Naive thymus-derived CD8-positive, alpha-beta T cell (primary cell): ENCODE measurements at regions not wholly inside any gene's neighbourhood (a gene's known extent, or its start where the extent isn't known, plus 50 kb on each side); places are given as distances from the start of the nearest gene placed in this dataset.
A peak's percentile ranks its signal among the peaks of the same experiment; 100 is the strongest.

Experiments used
- ATAC-seq, 2 donors: fragments of 150-1000 bp; cut with Tn5 transposase in 1 of 2; sonication (Bioruptor Pico), chemical (Tn5 transposase) in 1 of 2; 1 replicate in 1 of 2; 2 replicates in 1 of 2; pipeline ENCODE4 v1.10.0; 2021; ENCODE audit warnings: mild to moderate bottlenecking in 2 of 2, moderate library complexity in 2 of 2
- POLR2A ChIA-PET: fragments of 350-600 bp; sonication (Branson Sonifier 250); formaldehyde crosslinking; loops from one replicate; lab custom pipeline; 2021; ENCODE audit warnings: antibody characterized with exemption; lab: Charles Lee
- DNase-seq, 10 donors: peaks; one replicate each; pipeline versions ENCODE4 v3.0.0 to v3.0.0-alpha.2; 2020 to 2022
- H3K27ac Mint-ChIP-seq, 10 donors: one replicate each; pipeline ENCODE4 v1.8.0; 2020 to 2022; ENCODE audit warnings: mild to moderate bottlenecking in 10 of 10, mixed read lengths in 10 of 10, moderate library complexity in 4 of 10, inconsistent platforms in 1 of 10
- H3K27me3 Mint-ChIP-seq, 5 donors: one replicate each; pipeline ENCODE4 v1.8.0; 2021 to 2022; ENCODE audit warnings: mixed read lengths in 5 of 5
- H3K36me3 Mint-ChIP-seq, 3 donors: one replicate each; pipeline ENCODE4 v1.8.0; 2020 to 2022; ENCODE audit warnings: mixed read lengths in 3 of 3, mild to moderate bottlenecking in 2 of 3, inconsistent platforms in 1 of 3
- H3K4me1 Mint-ChIP-seq, 4 donors: one replicate each; pipeline ENCODE4 v1.8.0; 2021 to 2022; ENCODE audit warnings: mixed read lengths in 4 of 4
- H3K4me3 Mint-ChIP-seq, 10 donors: one replicate each; pipeline ENCODE4 v1.8.0; 2020 to 2022; ENCODE audit warnings: mild to moderate bottlenecking in 10 of 10, mixed read lengths in 10 of 10, moderate library complexity in 6 of 10, inconsistent platforms in 1 of 10
- H3K9me3 Mint-ChIP-seq, 9 donors: one replicate each; pipeline ENCODE4 v1.8.0; 2020 to 2022; ENCODE audit warnings: mixed read lengths in 9 of 9, mild to moderate bottlenecking in 3 of 9, inconsistent platforms in 1 of 9, moderate library complexity in 1 of 9

- no peak overlapping the region for H3K27ac Mint-ChIP-seq
- ATAC-seq (no peak), DNase-seq (peak in 2 of 10 donors; percentile 12 to 51)
- H3K9me3 Mint-ChIP-seq, result no peaks in the 10 kb centered on the region
- H3K36me3 Mint-ChIP-seq, result no peaks in the 10 kb centered on the region
- no peaks in the 10 kb centered on the region for H3K4me1 Mint-ChIP-seq
- POLR2A ChIA-PET, result no interaction called here
- H3K27me3 Mint-ChIP-seq, result peaks cover 14 to 92% (median 33%) of the 10 kb centered on the region in 5 donors
- H3K4me3 Mint-ChIP-seq, result no peak overlapping the region
Measured at GRCh38 chr5:176736301-176736930, 73.9 kb upstream of the UNC5A start.

GRCh38 chr5:176736931-176737745 is 73.2 kb upstream of the UNC5A start:
- Mint-ChIP-seq H3K4me3 (no peak overlapping the region), H3K9me3 (no peaks in the 10 kb centered on the region), H3K27ac (no peak overlapping the region), H3K36me3 (no peaks in the 10 kb centered on the region), H3K4me1 (peaks cover 0 to 7% (median 1%) of the 10 kb centered on the region in 4 donors), H3K27me3 (peaks cover 19 to 95% (median 41%) of the 10 kb centered on the region in 5 donors)
- ATAC-seq (no peak), DNase-seq (peak in 2 of 10 donors; percentile 2 to 16)
- POLR2A ChIA-PET, result no interaction called here

- Mint-ChIP-seq H3K4me1 (peaks cover 0 to 10% (median 5%) of the 10 kb centered on the region in 4 donors), H3K36me3 (no peaks in the 10 kb centered on the region), H3K9me3 (no peaks in the 10 kb centered on the region), H3K27me3 (peaks cover 24 to 93% (median 46%) of the 10 kb centered on the region in 5 donors), H3K4me3 (no peak overlapping the region), H3K27ac (peak overlapping the region in 1 of 10 donors; percentile 13)
- ATAC-seq, result no peak
- peak in 2 of 10 donors; percentile 3 to 16 for DNase-seq
- POLR2A ChIA-PET, result no interaction called here
Measured at GRCh38 chr5:176737746-176738636, 72.4 kb upstream of the UNC5A start.

- H3K4me1 Mint-ChIP-seq, result peaks cover 0 to 12% (median 7%) of the 10 kb centered on the region in 4 donors
- H3K4me3 Mint-ChIP-seq, result no peak overlapping the region
- no peaks in the 10 kb centered on the region for H3K36me3 Mint-ChIP-seq
- POLR2A ChIA-PET, result no interaction called here
- peak overlapping the region in 1 of 10 donors; percentile 13 for H3K27ac Mint-ChIP-seq
- H3K27me3 Mint-ChIP-seq, result peaks cover 24 to 89% (median 45%) of the 10 kb centered on the region in 5 donors
- DNase-seq (peak in 2 of 10 donors; percentile 14 to 23), ATAC-seq (no peak)
- no peaks in the 10 kb centered on the region for H3K9me3 Mint-ChIP-seq
Measured at GRCh38 chr5:176738637-176739250, 71.6 kb upstream of the UNC5A start.

GRCh38 chr5:176739461-176740051 is 70.8 kb upstream of the UNC5A start:
- Mint-ChIP-seq H3K27ac (no peak overlapping the region), H3K4me1 (peaks cover 0 to 20% (median 15%) of the 10 kb centered on the region in 4 donors), H3K4me3 (no peak overlapping the region), H3K27me3 (peaks cover 32 to 92% (median 51%) of the 10 kb centered on the region in 5 donors), H3K9me3 (no peaks in the 10 kb centered on the region), H3K36me3 (no peaks in the 10 kb centered on the region)
- POLR2A ChIA-PET, result no interaction called here
- ATAC-seq (no peak), DNase-seq (peak in 1 of 10 donors; percentile 9)

GRCh38 chr5:176740131-176740701 is 70.1 kb upstream of the UNC5A start:
- H3K4me1 Mint-ChIP-seq, result peaks cover 0 to 23% (median 21%) of the 10 kb centered on the region in 4 donors
- H3K27me3 Mint-ChIP-seq, result peaks cover 36 to 92% (median 53%) of the 10 kb centered on the region in 5 donors
- H3K27ac Mint-ChIP-seq, result peak overlapping the region in 1 of 10 donors; percentile 85
- DNase-seq, result peak in 1 of 10 donors; percentile 10
- no peaks in the 10 kb centered on the region for H3K36me3 Mint-ChIP-seq
- POLR2A ChIA-PET, result no interaction called here
- no peak for ATAC-seq
- H3K4me3 Mint-ChIP-seq, result no peak overlapping the region
- no peaks in the 10 kb centered on the region for H3K9me3 Mint-ChIP-seq

- Mint-ChIP-seq H3K27me3 (peaks cover 37 to 92% (median 57%) of the 10 kb centered on the region in 5 donors), H3K4me1 (peaks cover 6 to 30% (median 28%) of the 10 kb centered on the region in 4 donors), H3K27ac (peak overlapping the region in 1 of 10 donors; percentile 85), H3K9me3 (peaks cover 0 to 3% (median 0%) of the 10 kb centered on the region in 9 donors), H3K36me3 (no peaks in the 10 kb centered on the region), H3K4me3 (no peak overlapping the region)
- DNase-seq (peak in 1 of 10 donors; percentile 14), ATAC-seq (no peak)
- POLR2A ChIA-PET, result no interaction called here
Measured at GRCh38 chr5:176740702-176741496, 69.5 kb upstream of the UNC5A start.

GRCh38 chr5:176741561-176742211 is 68.7 kb upstream of the UNC5A start:
- peaks cover 43 to 90% (median 61%) of the 10 kb centered on the region in 5 donors for H3K27me3 Mint-ChIP-seq
- no peak overlapping the region for H3K4me3 Mint-ChIP-seq
- H3K36me3 Mint-ChIP-seq, result no peaks in the 10 kb centered on the region
- H3K4me1 Mint-ChIP-seq, result peaks cover 9 to 35% (median 33%) of the 10 kb centered on the region in 4 donors
- peaks cover 0 to 3% (median 0%) of the 10 kb centered on the region in 9 donors for H3K9me3 Mint-ChIP-seq
- H3K27ac Mint-ChIP-seq, result no peak overlapping the region
- DNase-seq (no peak), ATAC-seq (peak in 1 of 2 donors; percentile 29)
- POLR2A ChIA-PET, result no interaction called here

GRCh38 chr5:176742246-176743105 is 67.9 kb upstream of the UNC5A start:
- DNase-seq (no peak), ATAC-seq (no peak)
- Mint-ChIP-seq H3K36me3 (no peaks in the 10 kb centered on the region), H3K4me1 (peaks cover 9 to 35% (median 33%) of the 10 kb centered on the region in 4 donors), H3K9me3 (peaks cover 0 to 3% (median 0%) of the 10 kb centered on the region in 9 donors), H3K27ac (peak overlapping the region in 1 of 10 donors; percentile 50), H3K27me3 (peaks cover 43 to 82% (median 61%) of the 10 kb centered on the region in 5 donors), H3K4me3 (peak overlapping the region in 4 of 10 donors; percentile 8 to 49 (median 16))
- POLR2A ChIA-PET, result no interaction called here
